NCI-H1436 (cell line): ENCODE measurements at regions not wholly inside any gene's neighbourhood (a gene's known extent, or its start where the extent isn't known, plus 50 kb on each side); places are given as distances from the start of the nearest gene placed in this dataset.
"Not testable (repeated sequence)": the region's sequence is repeated elsewhere in the genome, so short reads cannot be mapped to it uniquely, and the experiment has no call there.

Source experiments
- DNase-seq: peaks from one replicate; lab custom pipeline; 2025; lab: John Stamatoyannopoulos, UW

- DNase-seq = not testable (repeated sequence)
Measured at GRCh38 chr7:91405873-91406272, 141.6 kb downstream of the FZD1 start.

- DNase-seq = no peak
Measured at GRCh38 chr7:91407942-91408341, 143.7 kb downstream of the FZD1 start.

GRCh38 chr7:91408388-91409154 lies 144.3 kb downstream of the FZD1 start:
- no peak for DNase-seq

- no peak for DNase-seq
Measured at GRCh38 chr7:91411060-91411459, 146.8 kb downstream of the FZD1 start.

- DNase-seq = no peak
Measured at GRCh38 chr7:91412298-91412697, 148.1 kb downstream of the FZD1 start.

GRCh38 chr7:91414734-91415133 lies 150.5 kb downstream of the FZD1 start:
- no peak for DNase-seq

- DNase-seq = no peak
Measured at GRCh38 chr7:91416155-91416865, 152.1 kb downstream of the FZD1 start.

- DNase-seq = no peak
Measured at GRCh38 chr7:91420606-91421005, 156.4 kb downstream of the FZD1 start.

GRCh38 chr7:91421018-91421417 lies 156.8 kb downstream of the FZD1 start:
- no peak for DNase-seq

- DNase-seq = no peak
Measured at GRCh38 chr7:91424371-91424770, 160.1 kb downstream of the FZD1 start.

GRCh38 chr7:91425149-91425548 lies 160.9 kb downstream of the FZD1 start:
- no peak for DNase-seq

- DNase-seq = no peak
Measured at GRCh38 chr7:91427051-91427450, 162.8 kb downstream of the FZD1 start.

- DNase-seq = no peak
Measured at GRCh38 chr7:91431601-91432000, 167.4 kb downstream of the FZD1 start.

- DNase-seq = no peak
Measured at GRCh38 chr7:91434836-91435235, 170.6 kb downstream of the FZD1 start.

- DNase-seq = no peak
Measured at GRCh38 chr7:91435381-91436059, 171.3 kb downstream of the FZD1 start.

GRCh38 chr7:91436655-91437054 lies 172.4 kb downstream of the FZD1 start:
- DNase-seq = peak; percentile 85

GRCh38 chr7:91440198-91440597 lies 176.0 kb downstream of the FZD1 start:
- not testable (repeated sequence) for DNase-seq

GRCh38 chr7:91443862-91444261 lies 179.6 kb downstream of the FZD1 start:
- no peak for DNase-seq

- DNase-seq = no peak
Measured at GRCh38 chr7:91446819-91447218, 182.6 kb downstream of the FZD1 start.

- no peak for DNase-seq
Measured at GRCh38 chr7:91455411-91455810, 191.2 kb downstream of the FZD1 start.

GRCh38 chr7:91457208-91457607 lies 193.0 kb downstream of the FZD1 start:
- no peak for DNase-seq

GRCh38 chr7:91459539-91459938 lies 195.3 kb downstream of the FZD1 start:
- no peak for DNase-seq

- no peak for DNase-seq
Measured at GRCh38 chr7:91462316-91462715, 198.1 kb downstream of the FZD1 start.
